Kidney epithelial cell (primary cell): ENCODE measurements at regions not wholly inside any gene's neighbourhood (a gene's known extent, or its start where the extent isn't known, plus 50 kb on each side); places are given as distances from the start of the nearest gene placed in this dataset.
A peak's percentile ranks its signal among the peaks of the same experiment; 100 is the strongest.

Source experiments
- DNase-seq: peaks from one replicate; pipeline ENCODE4 v3.0.0-alpha.2; 2010; ENCODE audit warnings: low read depth
- H3K27me3 ChIP-seq: 2 replicates; pipeline ENCODE4 v1.6.0; 2011; ENCODE audit warnings: low read length; ENCODE audit not compliant: control insufficient read depth, insufficient read depth
- H3K36me3 ChIP-seq: 2 replicates; pipeline ENCODE4 v1.5.1; 2011; ENCODE audit warnings: low read length; ENCODE audit not compliant: control insufficient read depth, insufficient read depth
- H3K4me3 ChIP-seq: 2 replicates; pipeline ENCODE4 v1.5.1; 2011; ENCODE audit warnings: low read depth, mild to moderate bottlenecking, control low read depth, low read length
- CTCF ChIP-seq: IDR thresholded peaks from 2 replicates; pipeline ENCODE4 v1.5.1; 2011; ENCODE audit warnings: mild to moderate bottlenecking, moderate library complexity, low read length, control low read depth, inconsistent platforms; ENCODE audit not compliant: insufficient read depth, poor library complexity, severe bottlenecking

DNA sequence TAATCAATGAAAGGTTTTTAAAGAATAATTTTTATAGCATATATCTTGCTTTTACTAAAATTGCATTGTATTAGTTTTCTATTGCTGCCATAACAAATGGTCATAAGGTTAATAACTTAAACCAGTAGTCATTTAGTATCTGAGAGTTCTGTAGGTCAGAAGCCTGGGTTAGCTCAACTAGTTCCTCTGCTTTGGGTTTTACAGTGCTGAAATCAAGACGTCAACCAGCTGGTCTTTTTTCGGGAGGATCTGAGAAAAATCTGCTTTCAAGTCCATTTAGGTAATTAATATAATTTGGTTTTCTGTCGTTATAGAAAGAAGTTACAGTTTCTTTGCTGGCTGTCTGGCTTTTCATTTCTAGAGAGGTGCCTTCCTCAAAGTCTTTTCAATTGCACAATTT, 577.7 kb downstream of the MRPL39 start:
- no peak for DNase-seq
- H3K27me3 ChIP-seq, result no peaks in the 10 kb centered on the region
- no peak overlapping the region for H3K4me3 ChIP-seq
- no peak for TF ChIP-seq CTCF
- H3K36me3 ChIP-seq, result no peaks in the 10 kb centered on the region

DNA sequence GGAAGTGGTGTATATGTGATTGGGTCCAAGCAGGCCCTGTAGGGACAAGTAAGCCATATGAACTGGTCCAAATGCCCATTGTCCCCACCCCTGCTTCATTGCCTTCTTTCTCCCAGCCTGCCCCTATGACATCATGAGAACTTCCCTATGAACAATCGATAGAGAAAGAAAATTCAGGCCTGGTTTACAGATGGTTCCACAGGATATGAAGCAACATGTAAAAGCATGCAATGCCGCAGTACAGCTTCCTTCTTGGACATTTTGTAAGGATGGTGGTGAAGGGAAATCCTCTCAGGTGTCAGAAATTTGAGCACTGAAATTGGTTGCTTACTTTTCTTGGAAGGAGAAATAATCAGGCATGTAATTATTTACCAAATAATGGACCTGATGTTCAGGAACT, 581.7 kb downstream of the MRPL39 start:
- H3K4me3 ChIP-seq, result no peak overlapping the region
- H3K36me3 ChIP-seq, result no peaks in the 10 kb centered on the region
- H3K27me3 ChIP-seq, result no peaks in the 10 kb centered on the region
- no peak for DNase-seq
- no peak for TF ChIP-seq CTCF

DNA sequence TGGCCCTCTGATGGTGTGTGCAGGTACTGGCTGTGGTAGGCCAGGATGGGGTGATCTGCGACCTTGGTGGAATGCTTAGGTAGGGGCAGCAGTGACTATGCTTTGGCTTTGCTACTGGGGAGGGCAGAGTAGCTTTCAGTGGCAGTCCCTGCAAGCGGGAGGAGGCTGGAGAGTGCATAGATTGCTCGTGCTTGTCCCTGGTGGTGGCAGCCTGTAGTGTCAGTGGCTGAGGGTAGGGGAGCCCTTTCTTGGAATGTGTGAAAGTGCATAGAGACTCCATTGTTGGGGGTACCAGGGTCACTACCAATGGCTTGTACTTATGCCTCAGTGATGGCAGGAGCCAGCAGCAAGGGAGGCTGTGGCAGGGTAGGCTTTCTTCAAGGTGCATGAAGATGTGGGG, 582.6 kb downstream of the MRPL39 start:
- no peak for TF ChIP-seq CTCF
- DNase-seq, result no peak
- Histone ChIP-seq H3K4me3 (no peak overlapping the region), H3K36me3 (no peaks in the 10 kb centered on the region), H3K27me3 (no peaks in the 10 kb centered on the region)

GRCh38 chr21:25005388-25005787, 601.9 kb downstream of the MRPL39 start:
- TF ChIP-seq CTCF, result no peak
- H3K27me3 ChIP-seq, result no peaks in the 10 kb centered on the region
- DNase-seq, result peak; percentile 2

DNA sequence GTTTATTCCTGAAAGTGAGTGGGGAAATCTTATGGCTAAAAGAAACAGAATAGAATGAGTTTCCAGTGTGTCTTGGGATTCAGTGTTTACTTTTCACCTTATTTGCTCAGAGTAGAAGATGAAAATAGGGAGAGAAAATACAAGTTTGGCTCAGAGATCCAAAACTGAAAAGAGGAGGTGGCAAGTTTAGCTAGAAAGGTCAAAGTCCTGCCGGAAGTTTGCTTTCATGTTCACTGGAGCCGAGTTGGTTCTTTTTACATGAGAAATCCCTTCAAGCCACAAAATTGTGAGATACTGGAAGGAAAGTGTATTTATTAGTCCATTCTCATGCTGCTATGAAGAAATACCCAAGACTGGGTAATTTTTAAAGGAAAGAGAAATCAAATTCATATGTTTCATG, 604.6 kb downstream of the MRPL39 start:
- Histone ChIP-seq H3K36me3 (no peaks in the 10 kb centered on the region), H3K4me3 (no peak overlapping the region), H3K27me3 (no peaks in the 10 kb centered on the region)
- TF ChIP-seq CTCF, result no peak
- DNase-seq, result no peak

More at GRCh38 chr21:25005388-25005787, 601.9 kb downstream of the MRPL39 start:
- no peak overlapping the region for H3K4me3 ChIP-seq
- no peaks in the 10 kb centered on the region for H3K36me3 ChIP-seq

- DNase-seq, result no peak
- no peak for TF ChIP-seq CTCF
- Histone ChIP-seq H3K36me3 (no peaks in the 10 kb centered on the region), H3K4me3 (no peak overlapping the region), H3K27me3 (no peaks in the 10 kb centered on the region)
These were observed 612.1 kb downstream of the MRPL39 start for GRCh38 chr21:24995216-24995615.
